NCI-H69 (cell line): ENCODE measurements at regions not wholly inside any gene's neighbourhood (a gene's known extent, or its start where the extent isn't known, plus 50 kb on each side); places are given as distances from the start of the nearest gene placed in this dataset.

Experiments
- DNase-seq: peaks from one replicate; lab custom pipeline; 2025; lab: John Stamatoyannopoulos, UW

- DNase-seq = no peak
Observed at GRCh38 chr13:60772726-60773125, 375.7 kb downstream of the TDRD3 start.

DNA sequence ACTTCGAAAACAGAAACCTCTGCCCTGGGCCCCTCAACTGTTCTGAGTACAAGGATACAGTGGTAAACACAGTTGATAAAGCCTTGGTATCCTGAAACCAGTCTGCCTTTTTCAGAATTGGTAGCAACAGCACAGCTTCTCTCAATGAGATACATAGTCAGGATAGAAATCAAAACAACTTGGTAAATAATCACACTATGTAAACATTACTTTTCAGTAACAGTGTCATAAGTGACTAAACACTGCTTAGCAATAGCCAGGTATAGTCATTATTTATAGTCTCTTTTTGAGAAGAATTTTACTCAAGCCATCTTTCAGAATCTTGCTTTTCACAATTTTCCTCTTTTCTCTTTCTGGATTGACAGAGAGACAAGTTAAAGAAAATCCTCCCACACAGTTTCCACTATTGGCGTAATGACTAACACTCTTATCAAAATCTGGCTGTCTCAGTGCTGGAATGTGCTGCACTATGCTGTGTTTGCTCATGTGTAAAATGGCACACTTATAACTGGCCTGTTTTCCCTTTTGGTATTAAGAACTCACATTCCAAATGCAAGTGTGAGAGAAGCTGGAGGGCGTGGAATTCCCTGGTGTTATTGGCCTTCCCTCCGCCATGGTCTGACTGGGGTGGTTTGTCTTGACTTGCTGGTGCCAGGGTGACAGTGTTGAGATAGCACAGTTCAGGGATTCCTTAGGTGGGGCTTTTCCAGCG lies 368.8 kb downstream of the TDRD3 start:
- DNase-seq = no peak

DNA sequence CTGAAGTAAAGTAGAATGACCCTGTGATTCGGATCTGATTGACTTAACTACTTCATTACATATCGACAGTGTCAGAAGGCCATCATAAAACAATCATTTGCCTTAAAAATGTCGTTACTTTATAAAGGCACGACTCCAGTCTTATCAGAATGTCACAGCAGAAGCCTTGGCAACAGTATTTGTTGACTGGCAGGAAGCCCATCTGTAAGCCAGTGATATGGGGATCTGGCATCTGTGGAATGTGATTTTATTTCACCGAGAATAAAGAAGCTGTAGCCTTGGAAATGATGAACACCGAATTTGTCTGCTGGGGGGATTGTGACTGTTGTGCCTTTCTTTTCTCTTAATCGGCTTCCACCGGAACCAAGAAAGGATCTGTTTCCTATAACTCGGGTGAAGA lies 362.5 kb downstream of the TDRD3 start:
- peak; percentile 14 for DNase-seq

- no peak for DNase-seq
Observed at GRCh38 chr13:60758637-60759036, 361.6 kb downstream of the TDRD3 start.

DNA sequence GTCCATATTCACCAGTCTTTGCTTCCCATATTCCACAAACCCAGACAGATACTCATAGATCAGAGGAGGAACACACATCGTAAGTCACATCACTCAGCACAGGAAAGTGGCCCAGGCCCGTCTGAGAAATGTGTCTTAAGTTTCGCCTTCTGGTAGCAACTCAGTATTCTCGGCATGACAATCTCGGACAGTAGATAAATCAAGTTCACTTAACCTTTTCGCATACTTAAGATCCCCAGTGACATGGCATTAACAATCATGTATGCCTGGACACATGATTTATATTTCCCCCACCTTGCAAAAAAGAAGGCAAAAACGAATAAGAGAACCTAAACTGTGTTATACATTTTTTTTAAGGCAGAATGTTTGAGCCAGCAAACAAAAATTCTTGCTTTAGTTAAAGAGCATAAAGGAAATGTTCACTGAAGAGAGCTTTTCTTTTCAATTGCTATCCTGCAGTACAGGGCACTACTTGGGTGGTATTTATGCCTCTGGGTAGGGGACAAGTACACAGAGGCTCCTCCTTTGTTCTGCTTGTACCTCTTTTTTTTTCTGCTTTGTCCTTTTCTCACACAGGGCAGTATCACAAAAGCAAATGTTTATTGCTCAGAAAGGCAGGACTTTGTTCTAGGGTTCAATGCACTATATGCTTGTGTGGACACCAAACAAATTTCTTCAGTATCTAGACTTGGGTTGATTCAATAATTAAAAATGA lies 360.6 kb downstream of the TDRD3 start:
- no peak for DNase-seq

DNA sequence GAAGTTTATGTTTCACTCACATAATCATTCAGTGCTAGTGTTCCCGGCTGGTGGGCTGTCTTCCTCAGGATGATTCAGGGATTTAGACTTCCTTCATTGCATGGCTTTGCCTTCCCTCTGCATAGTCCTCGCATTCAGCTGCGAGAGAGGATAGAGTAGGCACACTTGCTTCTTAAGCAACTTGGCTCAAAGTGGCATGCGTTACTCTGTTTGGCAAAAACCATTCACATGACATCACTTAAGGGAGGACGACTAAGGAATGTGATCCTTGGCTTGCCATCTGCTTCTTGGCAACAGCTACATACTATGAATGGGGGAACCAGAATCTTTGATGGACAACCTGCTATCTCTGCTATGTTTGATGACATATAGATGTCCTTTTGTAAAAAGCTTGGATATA lies 359.3 kb downstream of the TDRD3 start:
- no peak for DNase-seq

DNA sequence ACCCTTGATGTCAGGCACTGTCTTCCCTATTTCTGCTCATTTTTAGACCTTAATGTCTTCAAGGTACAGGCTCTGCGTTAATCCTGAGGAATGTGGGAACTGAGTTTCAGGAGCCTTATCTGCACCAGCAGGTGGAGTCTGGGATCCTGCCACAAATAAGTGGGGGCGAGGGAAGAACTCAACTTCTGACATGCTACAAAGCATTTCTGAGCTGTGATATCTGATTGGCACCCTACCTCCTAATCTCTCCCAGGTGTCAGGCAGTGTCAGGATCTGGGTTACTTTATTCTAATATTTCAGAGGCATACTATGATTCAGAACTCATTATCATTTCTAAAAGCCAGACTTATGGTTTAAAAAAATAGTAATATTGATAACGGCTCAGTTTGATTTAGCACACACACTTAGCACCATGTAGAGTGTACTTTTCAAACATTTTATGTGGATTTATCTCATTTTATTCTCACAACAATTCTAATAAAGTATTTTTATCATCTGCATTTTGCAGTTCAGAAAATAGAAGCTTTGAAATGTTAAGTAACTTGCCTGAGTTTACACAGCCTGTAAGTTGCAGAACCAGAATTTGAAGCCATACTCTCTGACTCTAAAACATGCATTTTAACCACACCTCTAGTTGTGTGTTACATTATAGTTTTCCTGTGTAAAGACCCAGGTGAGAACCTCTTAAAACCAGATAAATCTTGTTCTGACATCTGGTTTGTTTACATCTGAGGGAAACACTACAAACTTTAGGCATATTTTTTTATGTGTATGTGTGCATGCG lies 358.6 kb downstream of the TDRD3 start:
- no peak for DNase-seq

DNA sequence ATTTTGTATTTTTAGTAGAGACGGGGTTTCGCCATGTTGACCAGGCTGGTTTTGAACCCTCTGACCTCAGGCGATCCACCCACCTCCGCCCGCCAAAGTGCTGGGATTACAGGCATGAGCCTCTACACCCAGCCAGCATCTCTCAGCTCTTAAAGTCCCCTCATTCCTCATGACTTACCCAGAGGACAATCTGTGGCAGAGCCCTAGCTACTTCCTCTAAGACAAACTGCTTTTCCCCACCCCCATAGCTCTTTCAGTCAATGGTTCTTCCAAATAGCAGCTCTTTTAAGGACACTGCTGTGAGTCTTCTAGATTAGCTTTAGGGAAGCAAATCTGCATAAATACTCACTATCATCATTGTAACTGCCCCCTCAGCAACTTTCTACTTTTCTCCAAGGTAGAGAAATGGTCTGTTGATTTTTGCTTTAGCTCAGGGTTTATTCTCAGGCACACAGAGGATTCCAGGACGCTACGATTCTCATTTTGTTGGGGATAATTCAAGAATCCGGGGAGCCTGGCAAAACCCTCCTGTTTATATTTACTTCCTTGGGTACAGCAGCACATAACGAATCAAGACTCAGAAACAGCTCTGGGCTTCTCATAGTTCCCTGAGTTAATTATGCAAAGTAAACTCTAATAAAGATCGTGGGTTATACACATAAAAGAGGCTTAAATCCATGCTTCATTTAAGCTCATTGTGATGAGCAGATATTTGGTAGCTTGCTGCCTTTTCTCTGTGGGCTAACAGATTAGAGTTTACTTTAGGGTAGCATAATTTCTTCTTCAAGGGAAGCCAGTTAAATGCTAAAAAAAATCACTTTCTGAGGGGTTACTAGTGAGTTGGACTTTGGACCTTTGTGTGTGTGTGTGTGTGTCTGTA lies 357.4 kb downstream of the TDRD3 start:
- DNase-seq = no peak

- DNase-seq = no peak
Observed at GRCh38 chr13:60753641-60754040, 356.6 kb downstream of the TDRD3 start.

GRCh38 chr13:60745343-60745742 lies 348.3 kb downstream of the TDRD3 start:
- DNase-seq = no peak

DNA sequence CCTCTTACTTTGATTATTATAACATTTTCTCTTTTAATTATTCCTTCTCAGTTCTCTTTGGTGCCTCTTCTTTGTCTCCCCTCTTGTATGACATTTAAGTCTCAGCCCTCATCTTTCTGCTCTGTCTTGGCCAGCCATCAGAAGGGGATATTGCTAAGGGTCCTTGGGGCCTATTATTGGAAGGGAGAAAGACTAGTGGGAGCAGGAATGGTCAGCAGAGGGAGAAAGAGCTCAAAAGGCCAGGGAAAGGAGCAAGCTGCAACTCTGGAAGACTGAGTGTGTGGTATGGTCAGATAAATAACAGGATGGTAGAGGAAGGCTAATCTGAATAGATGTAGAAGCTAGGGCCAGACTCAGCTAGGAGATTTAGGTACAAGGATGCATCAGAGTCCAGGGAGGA lies 336.9 kb downstream of the TDRD3 start:
- DNase-seq = no peak

DNA sequence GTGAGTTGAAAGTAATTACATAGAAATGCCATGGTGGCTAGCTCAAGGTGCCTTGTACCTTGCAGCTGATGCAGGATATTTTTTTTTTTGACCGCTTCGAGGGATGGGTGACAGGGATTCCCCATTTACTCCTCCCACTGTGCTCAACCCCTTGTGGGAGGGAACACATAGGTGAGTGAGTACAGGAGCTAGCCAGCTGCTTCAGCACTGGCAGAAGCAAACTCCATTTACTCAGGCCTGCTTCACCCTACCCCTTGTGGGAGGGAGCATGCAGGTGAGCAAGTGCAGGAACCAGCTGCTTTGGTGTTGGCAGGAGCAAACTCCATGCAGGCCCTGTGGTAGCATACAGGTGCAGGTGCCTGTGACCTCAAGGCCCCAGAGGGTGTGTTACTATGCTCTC lies 330.1 kb downstream of the TDRD3 start:
- no peak for DNase-seq

DNA sequence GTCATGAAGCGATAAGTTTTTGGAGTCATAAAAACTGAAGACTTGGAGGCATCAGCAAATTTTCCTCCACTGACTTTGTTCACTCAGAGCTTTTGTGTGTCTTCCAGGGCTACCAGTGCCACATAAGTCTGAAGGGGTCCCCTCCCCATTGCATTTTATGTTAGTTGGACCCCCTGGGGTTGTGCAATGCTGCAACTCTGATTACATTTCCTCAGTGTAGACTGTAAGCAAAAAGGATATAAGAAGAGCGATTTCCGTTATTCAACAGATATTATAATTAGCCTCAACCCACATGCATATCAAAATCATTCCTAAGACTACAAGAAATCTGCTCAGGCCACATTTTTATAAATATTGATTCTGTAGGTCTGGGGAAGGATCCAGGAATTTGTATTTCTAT lies 324.0 kb downstream of the TDRD3 start:
- no peak for DNase-seq

GRCh38 chr13:60720590-60720989 lies 323.6 kb downstream of the TDRD3 start:
- DNase-seq = no peak

GRCh38 chr13:60716313-60716712 lies 319.3 kb downstream of the TDRD3 start:
- peak; percentile 23 for DNase-seq

DNA sequence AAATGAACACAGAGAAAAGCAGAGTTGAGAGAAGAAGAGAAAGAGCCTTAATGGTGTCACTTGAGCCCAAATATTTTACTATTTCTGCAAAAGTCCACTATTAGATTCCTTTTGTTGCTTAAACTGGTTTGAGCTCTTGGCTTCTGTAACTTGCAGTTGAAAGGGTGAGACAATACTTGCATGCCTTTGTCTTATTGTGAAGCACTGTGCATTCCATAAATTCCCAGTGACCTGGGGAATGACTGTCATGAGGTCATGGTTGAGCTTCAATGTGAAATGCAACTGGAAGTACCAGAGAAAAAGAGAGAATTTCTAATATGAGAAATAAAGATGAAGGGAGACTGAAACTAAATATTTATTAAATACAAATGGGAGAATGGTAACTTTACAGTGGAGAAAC lies 310.9 kb downstream of the TDRD3 start:
- DNase-seq = no peak

DNA sequence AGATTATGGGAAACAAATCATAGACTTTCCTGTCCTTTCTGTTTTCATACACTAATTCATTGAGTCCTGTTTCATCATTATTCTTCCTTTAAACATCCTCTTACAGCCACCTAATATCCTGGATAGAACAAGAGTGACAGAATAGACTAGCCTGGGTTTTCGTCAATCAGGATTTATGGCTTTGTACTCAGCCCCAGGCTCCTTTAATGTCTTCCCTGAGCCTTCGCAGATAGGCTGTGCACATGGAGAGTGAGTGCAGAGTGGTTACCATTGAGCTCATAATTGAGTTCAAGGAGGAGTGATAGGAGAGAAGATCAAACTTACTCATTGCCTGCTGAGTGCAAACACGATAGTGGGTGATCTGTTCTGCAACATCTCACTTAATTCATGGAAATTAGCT lies 304.9 kb downstream of the TDRD3 start:
- DNase-seq = no peak

GRCh38 chr13:60700994-60701393 lies 304.0 kb downstream of the TDRD3 start:
- no peak for DNase-seq

- DNase-seq = no peak
Observed at GRCh38 chr13:60699636-60700035, 302.6 kb downstream of the TDRD3 start.

GRCh38 chr13:60696602-60697001 lies 299.6 kb downstream of the TDRD3 start:
- no peak for DNase-seq

DNA sequence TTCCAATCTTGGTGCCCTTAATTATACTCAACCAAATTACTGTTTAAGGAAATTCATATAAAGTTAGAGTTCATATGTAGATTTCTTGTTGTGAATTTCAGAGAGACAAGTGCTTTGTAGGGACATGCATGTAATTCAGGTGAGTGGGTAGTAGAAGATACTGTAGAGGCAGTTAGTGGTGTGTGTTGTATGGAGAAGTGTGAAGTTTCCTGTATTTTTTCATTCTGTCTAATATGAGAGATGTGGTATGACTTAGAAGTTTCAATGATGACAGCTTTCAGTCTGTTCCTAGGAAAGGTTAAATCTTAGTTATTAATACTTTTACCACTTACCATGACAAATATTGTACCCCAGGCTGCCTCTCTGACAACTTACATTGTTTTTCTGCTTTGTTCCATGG lies 294.2 kb downstream of the TDRD3 start:
- no peak for DNase-seq

GRCh38 chr13:60690604-60691003 lies 293.6 kb downstream of the TDRD3 start:
- no peak for DNase-seq
